CD4-positive, alpha-beta T cell (primary cell): ENCODE measurements at regions not wholly inside any gene's neighbourhood (a gene's known extent, or its start where the extent isn't known, plus 50 kb on each side); places are given as distances from the start of the nearest gene placed in this dataset.

Experiments
- ATAC-seq: fragments of 200-7000 bp; cut with Tn5 transposase; one replicate; pipeline ENCODE4 v1.10.0; 2022; ENCODE audit warnings: mild to moderate bottlenecking; ENCODE audit not compliant: poor library complexity
- CTCF ChIA-PET: fragments of 350-600 bp; sonication (Branson Sonifier 250); formaldehyde crosslinking; loops from one replicate; lab custom pipeline; 2021; ENCODE audit warnings: antibody characterized with exemption, inconsistent platforms; lab: Charles Lee
- POLR2A ChIA-PET: fragments of 350-600 bp; sonication (Branson Sonifier 250); formaldehyde crosslinking; loops from one replicate; lab custom pipeline; 2021; ENCODE audit warnings: antibody characterized with exemption, inconsistent platforms; lab: Charles Lee
- DNase-seq, 14 experiments: peaks; one replicate each; pipeline ENCODE4 v3.0.0-alpha.2; 2013 to 2020; ENCODE audit warnings: mixed read lengths in 2 of 14
- H3K27ac ChIP-seq, 2 donors: one replicate each; pipeline versions ENCODE4 v1.5.1 to v1.7.0; 2013; ENCODE audit warnings: low read length in 2 of 2, low read depth in 1 of 2, mild to moderate bottlenecking in 1 of 2
- H3K27me3 ChIP-seq, 2 experiments: 1 replicate in 1 of 2; 2 replicates in 1 of 2; pipeline versions ENCODE4 v1.6.1 to v1.7.0; 2013; ENCODE audit warnings: low read length in 2 of 2, control low read depth in 1 of 2, mild to moderate bottlenecking in 1 of 2, moderate library complexity in 1 of 2; ENCODE audit not compliant: insufficient read depth in 2 of 2, control insufficient read depth in 1 of 2
- H3K36me3 ChIP-seq: one replicate; pipeline ENCODE4 v1.6.1; 2013; ENCODE audit warnings: low read length, control low read depth; ENCODE audit not compliant: insufficient read depth
- H3K4me1 ChIP-seq: one replicate; pipeline ENCODE4 v1.6.1; 2013; ENCODE audit warnings: low read length, control low read depth; ENCODE audit not compliant: insufficient read depth
- H3K4me3 ChIP-seq: one replicate; pipeline ENCODE4 v1.5.1; 2013; ENCODE audit warnings: mild to moderate bottlenecking, low read length, moderate library complexity
- H3K9me3 ChIP-seq, 2 experiments: 1 replicate in 1 of 2; 2 replicates in 1 of 2; pipeline versions ENCODE4 v1.6.1 to v1.7.0; 2013; ENCODE audit warnings: low read length in 2 of 2, mild to moderate bottlenecking in 2 of 2, control low read depth in 1 of 2, moderate library complexity in 1 of 2; ENCODE audit not compliant: control insufficient read depth in 1 of 2, insufficient read depth in 1 of 2
- H3K27ac Mint-ChIP-seq: one replicate; pipeline ENCODE4 v1.8.0; 2020; ENCODE audit warnings: mixed read lengths
- H3K27me3 Mint-ChIP-seq: one replicate; pipeline ENCODE4 v1.8.0; 2021; ENCODE audit warnings: mixed read lengths
- H3K36me3 Mint-ChIP-seq: one replicate; pipeline ENCODE4 v1.8.0; 2021; ENCODE audit warnings: low read depth, mixed read lengths
- H3K4me1 Mint-ChIP-seq: one replicate; pipeline ENCODE4 v1.8.0; 2021; ENCODE audit warnings: low read depth, mixed read lengths
- H3K4me3 Mint-ChIP-seq: one replicate; pipeline ENCODE4 v1.8.0; 2020; ENCODE audit warnings: mild to moderate bottlenecking, mixed read lengths
- H3K9me3 Mint-ChIP-seq: one replicate; pipeline ENCODE4 v1.8.0; 2020; ENCODE audit warnings: mixed read lengths
- intact Hi-C, 2 experiments: fragments of 100-400 bp; cut with DNase I in 1 of 2; cut with micrococcal nuclease in 1 of 2; formaldehyde crosslinking; loops; one replicate each; pipeline versions ENCODE4 v1.15.1 to v1.9.0; 2023 to 2025; cut with DNase I, micrococcal nuclease
- TF ChIP-seq, protein P1 (sequence below): fragments of 200-600 bp; IDR thresholded peaks from one replicate; pipeline ENCODE4 v1.8.0; 2022; ENCODE audit warnings: antibody characterized with exemption, mild to moderate bottlenecking

- DNase-seq (no peak), ATAC-seq (no peak)
- TF ChIP-seq, protein P1, sequence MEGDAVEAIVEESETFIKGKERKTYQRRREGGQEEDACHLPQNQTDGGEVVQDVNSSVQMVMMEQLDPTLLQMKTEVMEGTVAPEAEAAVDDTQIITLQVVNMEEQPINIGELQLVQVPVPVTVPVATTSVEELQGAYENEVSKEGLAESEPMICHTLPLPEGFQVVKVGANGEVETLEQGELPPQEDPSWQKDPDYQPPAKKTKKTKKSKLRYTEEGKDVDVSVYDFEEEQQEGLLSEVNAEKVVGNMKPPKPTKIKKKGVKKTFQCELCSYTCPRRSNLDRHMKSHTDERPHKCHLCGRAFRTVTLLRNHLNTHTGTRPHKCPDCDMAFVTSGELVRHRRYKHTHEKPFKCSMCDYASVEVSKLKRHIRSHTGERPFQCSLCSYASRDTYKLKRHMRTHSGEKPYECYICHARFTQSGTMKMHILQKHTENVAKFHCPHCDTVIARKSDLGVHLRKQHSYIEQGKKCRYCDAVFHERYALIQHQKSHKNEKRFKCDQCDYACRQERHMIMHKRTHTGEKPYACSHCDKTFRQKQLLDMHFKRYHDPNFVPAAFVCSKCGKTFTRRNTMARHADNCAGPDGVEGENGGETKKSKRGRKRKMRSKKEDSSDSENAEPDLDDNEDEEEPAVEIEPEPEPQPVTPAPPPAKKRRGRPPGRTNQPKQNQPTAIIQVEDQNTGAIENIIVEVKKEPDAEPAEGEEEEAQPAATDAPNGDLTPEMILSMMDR, result no peak
- no peak overlapping the region for H3K27ac Mint-ChIP-seq
- Histone ChIP-seq H3K27me3 (peaks cover 0 to 3% of the 10 kb centered on the region in 2 experiments), H3K4me3 (no peak overlapping the region), H3K36me3 (no peaks in the 10 kb centered on the region), H3K4me1 (no peaks in the 10 kb centered on the region), H3K27ac (no peak overlapping the region), H3K9me3 (no peaks in the 10 kb centered on the region)
- intact Hi-C loops, result no loop called here
- peaks cover 17% of the 10 kb centered on the region for H3K27me3 Mint-ChIP-seq
- H3K36me3 Mint-ChIP-seq, result no peaks in the 10 kb centered on the region
- no peaks in the 10 kb centered on the region for H3K4me1 Mint-ChIP-seq
- no peak overlapping the region for H3K4me3 Mint-ChIP-seq
- CTCF ChIA-PET, result interaction anchor here (0.9 kb wide), 1 partner anchor 10 kb away, joined by 3 read pairs; no protein-coding TSS in a partner anchor
- H3K9me3 Mint-ChIP-seq, result no peaks in the 10 kb centered on the region
- POLR2A ChIA-PET, result no interaction called here
Measured at GRCh38 chr15:94026458-94027304, 204.7 kb upstream of the MCTP2 start.

GRCh38 chr15:94023531-94023930, 207.8 kb upstream of the MCTP2 start:
- peaks cover 13% of the 10 kb centered on the region for H3K27me3 Mint-ChIP-seq
- intact Hi-C loops, result no loop called here
- ChIA-PET CTCF (no interaction called here), POLR2A (no interaction called here)
- peaks cover 3 to 6% of the 10 kb centered on the region in 2 experiments for H3K27me3 ChIP-seq
- no peaks in the 10 kb centered on the region for H3K36me3 ChIP-seq
- no peaks in the 10 kb centered on the region for H3K9me3 Mint-ChIP-seq
- H3K27ac ChIP-seq, result no peak overlapping the region
- ATAC-seq (no peak), DNase-seq (no peak)
- no peaks in the 10 kb centered on the region for H3K9me3 ChIP-seq
- no peak overlapping the region for H3K4me3 ChIP-seq
- no peaks in the 10 kb centered on the region for H3K4me1 Mint-ChIP-seq
- TF ChIP-seq, protein P1, result no peak
- no peaks in the 10 kb centered on the region for H3K4me1 ChIP-seq
- H3K4me3 Mint-ChIP-seq, result no peak overlapping the region
- no peaks in the 10 kb centered on the region for H3K36me3 Mint-ChIP-seq
- no peak overlapping the region for H3K27ac Mint-ChIP-seq

- TF ChIP-seq, protein P1, result no peak
- CTCF ChIA-PET, result no interaction called here
- Histone ChIP-seq H3K4me3 (no peak overlapping the region), H3K27me3 (peaks cover 3 to 6% of the 10 kb centered on the region in 2 experiments), H3K27ac (no peak overlapping the region), H3K36me3 (no peaks in the 10 kb centered on the region), H3K9me3 (no peaks in the 10 kb centered on the region), H3K4me1 (no peaks in the 10 kb centered on the region)
- H3K9me3 Mint-ChIP-seq, result no peaks in the 10 kb centered on the region
- no peak for DNase-seq
- no peaks in the 10 kb centered on the region for H3K36me3 Mint-ChIP-seq
- ATAC-seq, result no peak
- peaks cover 5% of the 10 kb centered on the region for H3K27me3 Mint-ChIP-seq
- no peak overlapping the region for H3K4me3 Mint-ChIP-seq
- intact Hi-C loops, result no loop called here
- H3K27ac Mint-ChIP-seq, result no peak overlapping the region
- H3K4me1 Mint-ChIP-seq, result no peaks in the 10 kb centered on the region
- POLR2A ChIA-PET, result no interaction called here
Measured at GRCh38 chr15:94021621-94022320, 209.6 kb upstream of the MCTP2 start.
